GM21360 (cell line): ENCODE measurements at regions not wholly inside any gene's neighbourhood (a gene's known extent, or its start where the extent isn't known, plus 50 kb on each side); places are given as distances from the start of the nearest gene placed in this dataset.

Experiments
- ATAC-seq: cut with Tn5 transposase; IDR thresholded peaks from one replicate; pipeline ENCODE4 v1.9.1; 2021; ENCODE audit warnings: mild to moderate bottlenecking, moderate library complexity; ENCODE audit not compliant: unreplicated experiment

- ATAC-seq = peak; percentile 60
Observed at GRCh38 chr3:31213869-31214486, 318.7 kb upstream of the STT3B start.

- no peak for ATAC-seq
Observed at GRCh38 chr3:31218082-31218481, 314.6 kb upstream of the STT3B start.

DNA sequence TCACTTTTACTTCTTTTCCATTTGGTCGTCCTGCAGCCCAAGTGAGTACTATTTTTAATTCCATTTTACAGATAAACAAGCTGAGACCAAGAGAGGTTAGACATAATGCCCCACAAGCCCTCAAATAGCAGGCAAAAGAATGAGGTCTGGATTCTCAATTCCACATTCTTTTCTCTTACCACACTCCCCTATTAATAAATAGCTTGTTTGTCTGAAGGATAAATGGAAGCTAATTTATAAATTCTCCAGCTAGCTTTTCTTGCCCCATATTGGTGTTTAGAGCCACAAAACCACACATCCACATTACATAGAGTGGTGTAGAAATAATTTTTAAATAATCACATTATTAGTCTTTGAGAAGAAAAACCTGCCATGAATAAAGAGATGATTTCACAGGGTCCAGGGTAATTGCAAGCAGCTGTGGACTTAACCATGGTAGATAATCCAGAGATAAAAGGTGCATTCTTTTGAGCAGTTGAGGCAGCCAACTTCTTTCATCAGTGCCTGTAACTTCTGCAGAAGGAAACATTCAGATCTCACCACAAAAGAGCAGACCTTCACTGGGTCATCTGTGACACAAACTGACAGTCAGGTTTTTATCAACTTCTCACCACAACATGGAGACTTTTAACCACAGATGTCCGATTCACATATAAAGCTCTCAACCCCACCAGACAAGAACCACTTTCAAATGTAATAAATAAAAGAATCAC lies 313.4 kb upstream of the STT3B start:
- ATAC-seq = peak; percentile 51

- ATAC-seq = no peak
Observed at GRCh38 chr3:31220431-31220830, 312.3 kb upstream of the STT3B start.

GRCh38 chr3:31223278-31223677 lies 309.4 kb upstream of the STT3B start:
- no peak for ATAC-seq

GRCh38 chr3:31224936-31225335 lies 307.8 kb upstream of the STT3B start:
- no peak for ATAC-seq

- no peak for ATAC-seq
Observed at GRCh38 chr3:31225923-31226322, 306.8 kb upstream of the STT3B start.

DNA sequence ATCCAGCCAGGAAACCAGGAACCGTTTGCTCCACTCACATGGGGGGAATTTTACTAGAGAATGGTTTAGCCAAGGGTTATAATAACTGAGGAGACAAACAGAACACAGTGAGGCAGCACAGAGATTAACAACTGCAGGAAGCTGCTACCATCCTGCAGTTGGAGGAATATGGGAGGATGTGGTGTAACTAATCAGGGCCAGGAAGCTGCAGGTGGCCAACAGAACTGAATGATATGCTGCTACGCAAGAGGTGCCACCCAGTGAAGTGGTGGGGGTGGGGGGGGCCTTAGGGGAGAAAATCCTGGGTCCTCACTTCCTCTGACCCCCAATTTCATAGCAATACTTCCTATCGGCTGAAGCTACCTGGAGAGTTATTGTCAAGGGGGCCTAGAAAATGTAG lies 306.4 kb upstream of the STT3B start:
- no peak for ATAC-seq

DNA sequence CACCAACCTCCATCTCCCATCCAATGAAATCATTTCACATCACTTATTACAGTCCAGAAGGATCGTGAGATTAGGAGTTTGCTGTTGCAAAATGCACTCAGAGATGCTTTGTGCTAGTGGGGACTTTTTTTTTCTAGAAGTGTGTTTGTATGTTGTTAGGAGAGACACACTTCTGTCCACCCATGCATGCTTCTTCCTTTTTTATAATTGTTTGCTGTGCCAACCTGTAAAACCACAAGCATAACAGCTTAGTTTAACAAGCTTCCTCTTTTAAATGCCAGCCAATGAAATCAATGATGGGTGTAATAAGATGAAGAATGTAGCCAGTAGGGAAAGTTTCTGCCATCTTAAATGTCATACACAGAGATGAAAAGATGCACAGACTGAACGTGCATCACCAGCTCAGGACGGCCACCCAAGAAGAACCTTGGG lies 305.6 kb upstream of the STT3B start:
- ATAC-seq = no peak

DNA sequence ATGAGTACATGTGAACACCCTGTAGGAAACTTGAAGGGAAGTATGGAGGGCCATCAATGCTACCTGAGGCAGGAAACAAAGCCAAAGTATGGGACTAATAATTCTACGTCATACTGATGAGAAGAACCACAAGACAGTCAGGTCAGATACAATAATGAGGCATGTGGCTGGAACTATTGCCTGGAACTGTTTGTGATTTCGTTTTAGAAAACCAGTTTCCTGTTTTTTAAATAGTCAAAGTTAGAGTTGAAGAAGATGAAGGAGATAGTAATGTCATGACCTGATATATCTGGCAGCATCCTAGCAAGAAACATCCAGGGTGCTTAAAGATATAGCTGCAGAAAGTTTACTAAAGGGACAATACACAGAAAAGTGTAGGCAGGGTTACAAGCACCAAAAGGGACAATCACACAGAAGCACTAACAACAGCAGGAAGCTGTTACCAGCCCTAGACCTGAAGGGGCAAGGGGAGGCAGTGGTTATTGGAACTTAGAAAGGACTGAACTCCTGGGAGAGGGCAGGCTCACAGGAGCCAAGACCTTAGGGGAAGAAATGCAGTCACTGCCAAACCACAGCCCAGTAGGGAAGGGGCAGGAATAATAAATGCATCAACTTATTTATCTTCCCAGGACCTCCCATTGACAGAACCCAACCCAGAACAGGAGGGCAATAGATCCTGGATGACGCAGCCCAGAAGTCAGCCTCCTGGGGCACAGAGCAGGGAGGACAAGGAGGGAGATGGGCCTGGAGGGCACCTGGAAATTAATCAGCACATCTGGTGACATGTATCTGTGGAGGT lies 302.1 kb upstream of the STT3B start:
- peak; percentile 42 for ATAC-seq

- peak; percentile 38 for ATAC-seq
Observed at GRCh38 chr3:31232055-31233025, 300.4 kb upstream of the STT3B start.

GRCh38 chr3:31234145-31234544 lies 298.6 kb upstream of the STT3B start:
- no peak for ATAC-seq

DNA sequence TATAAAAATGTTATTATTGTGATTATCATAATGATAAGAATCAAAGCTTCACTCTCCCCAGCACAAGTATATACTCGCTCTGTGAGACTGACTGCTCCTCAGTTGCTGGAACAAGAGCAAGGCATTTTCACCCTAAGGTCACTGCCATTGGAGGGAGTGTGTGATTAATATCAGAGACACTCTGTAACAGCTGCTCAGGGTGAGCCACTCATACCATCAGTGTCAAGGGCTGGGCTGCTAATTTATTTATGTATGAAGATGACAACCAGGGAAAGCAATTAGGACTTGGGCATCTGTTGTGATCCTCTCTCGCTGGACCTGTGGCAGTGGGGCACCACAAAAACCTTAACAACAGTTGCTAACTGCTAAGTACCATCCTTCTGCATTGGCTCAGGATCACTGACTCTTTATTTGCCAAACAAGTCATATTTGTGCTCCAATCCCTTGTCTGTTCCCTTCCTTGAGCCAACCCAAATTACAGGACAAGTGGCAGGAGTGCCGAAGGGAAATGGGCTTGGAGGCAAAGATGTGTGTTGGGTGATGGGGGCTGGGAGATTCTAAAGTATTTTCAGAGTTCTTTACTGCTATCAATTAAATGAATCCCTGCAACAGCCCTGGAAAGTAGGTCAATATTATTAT lies 297.5 kb upstream of the STT3B start:
- no peak for ATAC-seq

GRCh38 chr3:31237887-31238286 lies 294.8 kb upstream of the STT3B start:
- no peak for ATAC-seq

DNA sequence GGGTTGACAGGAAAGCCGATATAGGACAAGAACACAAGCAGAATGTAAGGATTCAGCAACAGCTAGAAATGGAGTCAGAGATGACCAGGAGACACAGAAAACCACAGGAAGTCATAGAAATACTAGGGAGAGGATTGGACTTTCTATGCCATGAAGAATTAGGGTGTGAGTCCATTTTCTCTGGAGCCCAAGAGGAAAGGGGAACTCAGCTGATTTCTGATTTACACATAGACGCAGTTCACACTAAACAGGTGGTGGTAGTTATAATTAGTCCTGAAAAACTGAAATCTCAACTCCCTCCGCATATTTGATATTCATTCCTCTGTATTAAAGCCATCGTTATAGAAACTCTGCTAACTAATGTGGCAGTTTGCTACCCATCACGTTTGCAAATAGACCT lies 292.7 kb upstream of the STT3B start:
- ATAC-seq = no peak

DNA sequence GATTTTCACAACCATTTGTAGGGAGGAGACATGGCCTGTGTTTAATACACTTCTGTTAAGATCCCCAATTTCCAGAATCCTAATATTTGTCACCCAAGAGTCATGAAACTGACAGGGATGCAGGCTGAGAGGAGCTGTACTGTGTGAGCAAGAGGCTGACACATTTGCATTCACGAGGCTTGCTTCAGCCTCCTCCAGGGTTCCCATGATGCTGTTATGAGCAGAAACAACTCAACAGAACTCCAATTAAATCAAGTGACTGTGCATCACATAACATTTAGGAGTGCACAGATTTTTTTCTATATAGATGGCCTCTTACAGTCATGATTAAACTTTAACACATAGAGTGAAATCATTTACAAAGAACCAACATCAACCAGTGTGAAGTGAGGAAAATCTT lies 292.3 kb upstream of the STT3B start:
- no peak for ATAC-seq

GRCh38 chr3:31240874-31241273 lies 291.9 kb upstream of the STT3B start:
- no peak for ATAC-seq

- ATAC-seq = no peak
Observed at GRCh38 chr3:31241533-31241932, 291.2 kb upstream of the STT3B start.

DNA sequence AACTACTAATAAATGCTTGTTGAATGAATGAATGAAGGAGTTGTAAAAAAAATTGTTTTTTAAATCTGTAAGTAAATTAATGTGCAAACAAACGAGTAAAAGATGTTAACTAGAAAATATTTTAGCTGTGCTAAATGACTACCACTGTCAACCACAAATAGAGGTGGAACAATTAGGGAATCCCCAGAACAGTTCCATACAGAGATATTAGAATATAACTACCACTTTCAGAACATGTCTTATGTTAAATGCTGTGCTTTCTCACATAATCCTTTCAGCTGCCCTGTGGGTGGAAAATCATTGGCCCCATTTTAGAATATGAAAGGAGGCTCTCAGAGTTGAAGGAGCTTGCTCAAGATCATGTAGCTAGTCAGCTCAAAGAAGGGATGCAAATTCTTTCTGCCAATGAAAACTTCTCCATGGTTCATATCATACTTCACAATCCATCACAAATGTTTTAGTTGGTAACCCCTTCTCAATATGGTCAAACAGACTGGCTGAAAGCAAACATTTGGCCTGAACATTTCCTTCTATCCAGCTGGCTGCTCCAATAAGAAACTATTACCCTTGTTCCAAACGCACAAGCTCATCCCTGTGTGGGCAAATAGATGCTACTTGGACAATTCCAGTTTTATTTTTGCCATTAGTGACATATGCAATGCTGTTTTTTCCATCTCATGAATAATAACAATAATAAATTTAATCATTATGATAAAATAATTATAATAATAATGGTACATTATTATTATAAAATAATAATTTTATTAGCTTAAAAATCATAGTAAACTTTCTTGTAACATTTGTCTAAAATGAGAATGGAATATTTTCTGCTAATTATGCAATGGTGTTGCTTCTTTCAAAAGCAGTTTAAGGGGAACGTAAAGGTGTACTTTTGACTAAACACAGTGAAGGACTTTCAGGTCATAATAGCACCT lies 290.4 kb upstream of the STT3B start:
- peak; percentile 67 for ATAC-seq
